ENCODE measurements at regions not wholly inside any gene's neighbourhood (a gene's known extent, or its start where the extent isn't known, plus 50 kb on each side); places are given as distances from the start of the nearest gene placed in this dataset.
A peak's percentile ranks its signal among the peaks of the same experiment; 100 is the strongest.
"Not testable (repeated sequence)": the region's sequence is repeated elsewhere in the genome, so short reads cannot be mapped to it uniquely, and the experiment has no call there.

- ChIA-PET CTCF (interaction anchor here (3.1 kb wide), 1 partner anchor 11 kb away, joined by 8 read pairs; no protein-coding TSS in a partner anchor), POLR2A (no interaction called here)
- TF ChIP-seq, protein P1, sequence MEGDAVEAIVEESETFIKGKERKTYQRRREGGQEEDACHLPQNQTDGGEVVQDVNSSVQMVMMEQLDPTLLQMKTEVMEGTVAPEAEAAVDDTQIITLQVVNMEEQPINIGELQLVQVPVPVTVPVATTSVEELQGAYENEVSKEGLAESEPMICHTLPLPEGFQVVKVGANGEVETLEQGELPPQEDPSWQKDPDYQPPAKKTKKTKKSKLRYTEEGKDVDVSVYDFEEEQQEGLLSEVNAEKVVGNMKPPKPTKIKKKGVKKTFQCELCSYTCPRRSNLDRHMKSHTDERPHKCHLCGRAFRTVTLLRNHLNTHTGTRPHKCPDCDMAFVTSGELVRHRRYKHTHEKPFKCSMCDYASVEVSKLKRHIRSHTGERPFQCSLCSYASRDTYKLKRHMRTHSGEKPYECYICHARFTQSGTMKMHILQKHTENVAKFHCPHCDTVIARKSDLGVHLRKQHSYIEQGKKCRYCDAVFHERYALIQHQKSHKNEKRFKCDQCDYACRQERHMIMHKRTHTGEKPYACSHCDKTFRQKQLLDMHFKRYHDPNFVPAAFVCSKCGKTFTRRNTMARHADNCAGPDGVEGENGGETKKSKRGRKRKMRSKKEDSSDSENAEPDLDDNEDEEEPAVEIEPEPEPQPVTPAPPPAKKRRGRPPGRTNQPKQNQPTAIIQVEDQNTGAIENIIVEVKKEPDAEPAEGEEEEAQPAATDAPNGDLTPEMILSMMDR (IDR thresholded peaks at IDR 0.05; ENCODE audit: control extremely low read depth, extremely low read depth, low read depth, missing control alignments) = peak; percentile 17
- no peak for DNase-seq (ENCODE audit: extremely low spot score)
Measured at GRCh38 chr1:195173753-195174152, 1434.5 kb downstream of the KCNT2 start.

- CTCF ChIA-PET; DNase-seq (ENCODE audit: extremely low spot score); POLR2A ChIA-PET: not testable (repeated sequence)
Measured at GRCh38 chr1:195159795-195160194, 1448.4 kb downstream of the KCNT2 start.

DNA sequence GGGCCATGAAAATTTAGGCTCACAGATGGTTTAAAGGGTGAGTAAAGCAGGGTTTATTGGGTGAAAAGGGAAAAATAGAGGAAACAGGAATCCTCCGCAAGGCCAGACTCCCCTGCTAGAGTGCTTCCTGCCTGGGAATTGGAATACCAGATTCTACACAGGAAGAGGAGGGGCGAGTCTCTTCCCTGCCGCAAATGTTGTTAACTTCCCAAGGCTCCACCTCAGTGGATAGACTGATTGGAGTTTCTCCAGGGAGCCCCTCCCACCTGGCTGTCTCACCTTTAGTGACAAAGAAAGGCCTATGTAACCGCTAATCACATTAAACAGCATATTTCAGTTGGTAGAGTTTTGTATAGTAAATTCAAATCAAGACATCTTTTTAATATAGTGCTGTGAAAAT is 1450.1 kb downstream of the KCNT2 start:
- CTCF ChIA-PET = no interaction called here
- TF ChIP-seq, protein P1 (IDR thresholded peaks at IDR 0.05; ENCODE audit: control extremely low read depth, extremely low read depth, low read depth, missing control alignments) = no peak

GRCh38 chr1:195153107-195153506 is 1455.1 kb downstream of the KCNT2 start:
- no peak for DNase-seq (ENCODE audit: extremely low spot score)
- POLR2A ChIA-PET = no interaction called here
- TF ChIP-seq, protein P1 (IDR thresholded peaks at IDR 0.05; ENCODE audit: control extremely low read depth, extremely low read depth, low read depth, missing control alignments) = no peak
- CTCF ChIA-PET = no interaction called here

More for the DNA sequence above, 1450.1 kb downstream of the KCNT2 start:
- DNase-seq (ENCODE audit: extremely low spot score) = no peak
- POLR2A ChIA-PET = no interaction called here

- TF ChIP-seq, protein P1 (IDR thresholded peaks at IDR 0.05; ENCODE audit: control extremely low read depth, extremely low read depth, low read depth, missing control alignments) = no peak
- ChIA-PET POLR2A (no interaction called here), CTCF (interaction anchor here (1.3 to 1.7 kb wide), 3 partner anchors 9 to 27 kb away, joined by 3 to 7 read pairs (median 4); no protein-coding TSS in a partner anchor)
- DNase-seq (ENCODE audit: extremely low spot score) = no peak
Measured at GRCh38 chr1:195150768-195151167, 1457.5 kb downstream of the KCNT2 start.

GRCh38 chr1:195141294-195141693 is 1466.9 kb downstream of the KCNT2 start:
- ChIA-PET CTCF (interaction anchor here (1.3 kb wide), 1 partner anchor 9 kb away, joined by 4 read pairs; no protein-coding TSS in a partner anchor), POLR2A (no interaction called here)

GRCh38 chr1:195130598-195130997 is 1477.6 kb downstream of the KCNT2 start:
- ChIA-PET CTCF (no interaction called here), POLR2A (no interaction called here)
- TF ChIP-seq, protein P1 (IDR thresholded peaks at IDR 0.05; ENCODE audit: control extremely low read depth, extremely low read depth, low read depth, missing control alignments) = no peak
- DNase-seq (ENCODE audit: extremely low spot score) = no peak

More at GRCh38 chr1:195141294-195141693, 1466.9 kb downstream of the KCNT2 start:
- TF ChIP-seq, protein P1 (IDR thresholded peaks at IDR 0.05; ENCODE audit: control extremely low read depth, extremely low read depth, low read depth, missing control alignments) = no peak
- no peak for DNase-seq (ENCODE audit: extremely low spot score)

All from GM10248 (cell line).